GM18951 (cell line): ENCODE measurements at regions not wholly inside any gene's neighbourhood (a gene's known extent, or its start where the extent isn't known, plus 50 kb on each side); places are given as distances from the start of the nearest gene placed in this dataset.

Experiments used
- POLR2A ChIP-seq: IDR thresholded peaks from 4 replicates; pipeline ENCODE4 v1.6.1; 2011; ENCODE audit warnings: mild to moderate bottlenecking; ENCODE audit not compliant: insufficient read length, insufficient read depth; ENCODE audit errors: extremely low read depth
- in situ Hi-C: fragments of 300-500 bp; cut with MboI; formaldehyde crosslinking; loops from one replicate; pipeline ENCODE4 v1.12.0; 2022; ENCODE audit warnings: low sequenced_read_pairs, mixed read lengths, inconsistent platforms; ENCODE audit not compliant: unreplicated experiment

DNA sequence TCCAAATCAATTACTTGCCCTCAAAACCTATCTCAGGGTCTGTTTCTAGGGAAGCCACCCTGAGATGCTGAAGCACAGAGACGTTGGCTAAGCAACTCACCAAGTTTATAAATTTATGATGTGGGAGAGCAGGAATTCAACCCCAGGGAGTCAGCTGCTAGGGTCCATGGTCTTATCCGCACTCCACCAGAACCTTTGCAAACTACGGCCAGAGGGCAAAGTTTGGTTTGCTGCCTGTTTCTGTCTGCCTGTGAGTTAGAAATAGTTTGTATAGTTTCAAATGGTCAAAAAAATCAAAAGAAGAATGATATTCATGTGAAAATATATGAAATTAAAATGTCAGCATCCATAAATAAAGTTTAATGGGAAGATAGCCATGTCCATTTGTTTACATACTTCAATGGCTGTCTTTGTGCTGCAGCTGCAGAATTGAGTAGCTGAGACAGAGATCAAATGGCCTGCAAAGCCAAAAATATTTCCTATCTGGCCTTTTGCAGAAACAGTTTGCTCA lies 83.7 kb upstream of the ZFP64 start:
- in situ Hi-C loops: no loop called here
- TF ChIP-seq POLR2A: no peak

DNA sequence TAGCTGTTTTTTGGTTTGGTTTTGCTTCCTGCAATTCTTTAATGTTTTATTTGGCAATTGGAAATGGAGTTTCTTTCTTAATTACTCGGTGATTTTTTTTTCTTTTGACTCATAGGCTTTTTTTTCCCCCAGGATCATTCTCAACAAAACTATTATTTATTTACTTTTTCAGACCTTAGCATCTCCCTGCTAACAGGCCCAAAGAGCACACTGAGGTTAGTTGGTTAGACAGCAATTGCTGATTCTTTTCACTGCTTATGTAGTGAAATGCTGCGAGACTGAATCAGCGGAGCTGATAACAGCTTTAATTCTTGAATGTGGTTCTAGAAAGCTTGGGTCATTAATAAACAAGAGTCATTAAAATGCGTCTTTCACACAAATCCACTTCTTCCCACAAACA lies 79.1 kb upstream of the ZFP64 start:
- no peak for TF ChIP-seq POLR2A
- in situ Hi-C loops: no loop called here

DNA sequence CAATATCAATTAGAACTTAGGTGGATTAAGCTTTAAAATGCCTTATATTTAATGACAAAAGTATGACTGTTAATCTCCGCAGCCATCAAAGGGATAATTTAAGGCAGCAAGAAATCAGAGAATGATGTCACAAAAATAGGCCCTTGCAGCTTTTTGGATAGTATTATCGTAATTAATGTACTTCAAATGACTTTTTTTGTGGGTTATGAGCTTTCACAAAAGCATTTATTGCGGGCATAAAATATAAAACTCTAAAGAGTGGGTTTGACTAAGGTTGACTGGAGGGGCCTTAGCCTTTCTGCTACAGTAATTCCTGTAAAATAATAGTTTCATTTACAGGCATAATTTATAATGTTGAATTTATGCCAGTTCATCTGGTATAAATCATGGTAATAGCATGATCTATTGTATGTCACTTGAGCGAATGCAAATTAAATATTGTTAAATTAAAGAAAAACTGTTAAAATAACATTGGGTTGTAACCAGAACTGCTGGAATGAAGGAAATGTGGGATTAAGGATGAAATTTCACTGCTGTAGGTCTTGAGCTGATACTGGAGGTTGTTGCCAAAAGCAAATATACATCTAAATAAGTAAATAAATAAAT lies 78.5 kb upstream of the ZFP64 start:
- no peak for TF ChIP-seq POLR2A
- in situ Hi-C loops: no loop called here

DNA sequence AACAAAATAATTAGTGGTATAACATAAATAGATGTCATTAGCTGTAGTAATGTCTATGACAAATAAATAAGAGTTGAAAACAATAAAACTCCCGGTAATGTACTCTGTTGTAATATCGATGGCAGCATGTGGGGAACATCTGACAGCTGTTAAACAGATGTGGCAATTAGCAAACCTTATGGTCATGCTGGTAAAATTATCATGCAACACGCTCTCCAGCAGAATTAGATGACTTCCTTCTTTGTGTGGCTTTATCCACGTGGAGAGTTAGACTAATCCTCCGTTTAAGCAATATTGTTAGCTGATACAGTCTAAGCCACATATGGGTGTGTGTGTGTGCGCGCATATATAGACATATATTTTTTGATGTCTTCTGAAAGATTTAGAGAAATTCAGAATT lies 77.7 kb upstream of the ZFP64 start:
- TF ChIP-seq POLR2A: no peak
- in situ Hi-C loops: no loop called here

DNA sequence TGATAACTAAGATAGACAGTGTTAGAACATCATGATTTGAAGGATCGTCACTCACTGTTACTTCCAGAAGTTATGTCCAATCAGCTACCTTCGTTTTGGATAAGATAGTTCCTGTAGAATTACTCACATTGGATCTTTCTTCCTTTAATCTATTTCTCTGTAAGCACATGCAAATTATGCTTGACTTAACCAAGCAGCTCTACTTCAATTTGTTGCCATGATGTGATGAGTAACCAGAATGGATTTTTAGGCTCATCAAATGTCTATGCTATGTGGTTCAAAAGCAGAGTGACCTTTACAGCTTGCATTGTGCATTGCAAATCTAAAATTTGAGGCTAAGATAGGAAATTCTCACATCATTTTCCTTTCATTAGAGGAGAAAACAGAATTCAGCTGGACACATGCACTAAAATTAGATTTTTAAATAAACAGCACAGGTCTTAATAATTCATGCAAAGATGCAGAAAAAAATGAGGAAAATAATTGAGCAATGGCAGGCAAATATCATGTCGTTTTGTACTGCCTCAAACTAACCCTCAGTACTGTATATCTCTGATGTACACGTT lies 76.7 kb upstream of the ZFP64 start:
- TF ChIP-seq POLR2A: no peak
- in situ Hi-C loops: no loop called here

DNA sequence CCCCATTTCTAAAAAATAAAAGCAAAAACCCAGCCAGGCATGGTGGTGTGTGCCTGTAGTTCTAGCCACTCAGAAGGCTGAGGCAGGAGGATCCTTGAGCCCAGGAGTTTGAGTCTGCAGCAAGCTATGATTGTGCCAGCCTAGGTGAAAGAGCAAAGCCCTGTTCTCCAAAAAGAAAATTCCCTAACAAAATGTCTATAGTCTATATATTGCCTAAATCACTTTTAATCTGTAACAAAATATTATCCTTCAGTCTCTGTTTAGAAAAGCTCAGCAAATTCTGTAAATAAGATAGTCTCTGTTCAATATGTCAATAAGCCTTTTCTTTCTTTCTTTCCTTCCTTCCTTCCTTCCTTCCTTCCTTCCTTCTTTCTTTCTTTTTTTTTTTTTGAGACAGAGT lies 75.8 kb upstream of the ZFP64 start:
- TF ChIP-seq POLR2A: no peak
- in situ Hi-C loops: no loop called here

DNA sequence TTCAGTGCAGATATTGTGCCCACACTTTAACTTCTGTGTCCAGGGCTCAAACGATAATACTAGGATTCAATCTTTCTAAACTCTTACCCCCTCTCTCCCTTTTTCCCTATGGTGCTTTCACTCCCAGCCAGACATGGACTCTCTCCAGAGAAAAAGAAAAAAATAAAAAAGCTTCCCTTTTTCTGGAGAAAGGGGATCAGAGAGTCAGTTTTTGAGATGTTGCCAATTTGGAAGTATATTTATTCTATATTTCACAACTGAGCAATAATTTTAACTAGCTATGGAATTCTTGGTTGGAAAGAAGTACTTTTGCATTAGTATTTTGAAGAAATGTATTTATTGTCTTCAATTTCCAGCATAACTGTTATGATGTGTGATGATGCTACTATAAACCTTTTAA lies 72.2 kb upstream of the ZFP64 start:
- no peak for TF ChIP-seq POLR2A
- in situ Hi-C loops: no loop called here

DNA sequence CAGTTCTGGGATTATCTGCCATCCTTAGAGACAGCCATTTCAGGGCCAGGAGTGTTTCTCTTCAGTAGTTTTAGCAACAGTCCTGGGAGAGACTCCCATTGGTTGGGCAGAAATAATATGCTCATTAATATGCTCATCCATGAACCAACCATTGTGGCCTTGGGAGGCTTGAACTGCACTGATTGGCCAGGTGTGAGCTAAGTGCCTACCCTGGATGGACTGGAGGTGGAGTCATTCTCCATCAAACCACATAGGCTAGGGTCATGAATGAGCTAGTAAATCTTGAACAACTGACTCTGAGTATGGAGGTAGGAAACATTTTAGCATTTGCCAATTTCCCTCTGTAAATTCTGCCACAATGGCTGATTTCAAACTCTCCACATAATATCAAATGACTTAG lies 70.2 kb upstream of the ZFP64 start:
- TF ChIP-seq POLR2A: no peak
- in situ Hi-C loops: no loop called here

DNA sequence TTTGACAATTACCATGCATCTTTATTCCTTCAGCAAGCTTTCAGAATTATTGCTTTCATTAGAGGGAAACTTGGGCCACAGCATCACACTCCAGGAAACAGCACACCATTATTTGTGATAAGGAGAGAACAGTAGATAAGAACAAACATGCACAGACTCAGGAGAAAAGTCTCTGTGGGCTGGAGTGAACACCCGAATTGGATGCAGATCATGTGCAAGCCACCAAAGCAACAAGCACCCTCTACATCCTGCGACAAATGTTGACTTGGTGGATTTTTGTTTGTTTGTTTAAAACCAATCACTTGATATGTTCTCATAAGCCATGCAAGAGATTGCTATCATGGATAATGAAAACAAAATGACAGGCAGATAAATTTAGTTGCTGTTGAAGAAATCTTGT lies 67.7 kb upstream of the ZFP64 start:
- in situ Hi-C loops: no loop called here
- TF ChIP-seq POLR2A: no peak

DNA sequence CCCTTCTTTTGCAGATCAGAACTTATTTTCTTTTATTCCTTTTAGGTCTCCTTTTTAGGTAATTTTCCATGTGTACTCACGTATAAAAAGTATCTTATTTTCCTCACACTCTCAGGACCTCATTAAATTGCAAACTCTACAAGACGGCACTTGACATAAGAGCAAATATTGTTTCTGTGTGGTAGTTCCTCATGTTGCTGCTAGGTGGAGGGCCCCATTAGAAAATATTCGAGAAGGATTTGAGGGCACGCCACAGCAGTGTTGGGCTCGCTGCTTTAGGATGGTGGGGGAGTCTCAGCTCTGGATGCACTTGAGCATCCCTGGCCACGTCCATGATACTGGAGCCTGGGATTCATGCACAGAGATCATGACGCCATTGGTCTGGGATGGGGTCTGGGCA lies 64.9 kb upstream of the ZFP64 start:
- in situ Hi-C loops: no loop called here
- no peak for TF ChIP-seq POLR2A

DNA sequence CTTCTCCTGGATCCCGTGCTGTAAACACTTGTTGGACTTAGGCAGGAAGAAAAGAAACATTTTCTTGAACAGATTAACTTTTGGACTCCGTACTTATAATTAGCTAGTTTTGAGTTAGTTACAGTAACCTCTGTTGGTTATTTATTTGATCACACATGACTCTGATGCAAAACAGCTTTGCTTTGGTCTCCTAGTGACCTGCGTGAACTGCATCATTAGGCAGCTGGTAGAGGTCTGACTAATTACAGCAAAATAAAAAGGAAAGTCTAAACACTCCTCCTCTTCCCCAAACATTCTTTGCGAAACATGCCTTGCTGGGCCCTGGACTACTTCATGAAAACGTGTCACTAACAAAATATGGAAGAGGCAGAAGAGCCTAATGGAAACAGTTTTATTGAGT lies 61.1 kb upstream of the ZFP64 start:
- TF ChIP-seq POLR2A: no peak
- in situ Hi-C loops: no loop called here

DNA sequence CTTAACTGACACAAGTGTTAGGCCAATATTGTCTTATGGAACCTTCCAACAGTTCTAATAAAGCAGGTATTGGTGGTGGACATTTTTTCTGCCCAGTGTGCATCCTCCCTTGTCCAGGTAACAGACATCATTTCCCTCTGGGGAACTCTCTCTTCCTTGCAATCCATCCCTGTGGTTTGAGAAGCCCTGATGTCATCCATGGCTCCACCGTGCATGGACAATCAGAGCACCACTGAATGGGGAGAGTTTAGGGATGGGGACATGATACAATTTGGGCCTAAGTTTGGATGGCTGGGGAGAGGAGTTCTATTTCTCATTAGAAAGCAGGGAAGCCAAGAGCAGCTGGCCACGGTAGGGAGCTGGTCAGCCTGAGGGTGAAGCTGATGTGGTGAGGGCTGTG lies 60.2 kb upstream of the ZFP64 start:
- in situ Hi-C loops: no loop called here
- TF ChIP-seq POLR2A: no peak

DNA sequence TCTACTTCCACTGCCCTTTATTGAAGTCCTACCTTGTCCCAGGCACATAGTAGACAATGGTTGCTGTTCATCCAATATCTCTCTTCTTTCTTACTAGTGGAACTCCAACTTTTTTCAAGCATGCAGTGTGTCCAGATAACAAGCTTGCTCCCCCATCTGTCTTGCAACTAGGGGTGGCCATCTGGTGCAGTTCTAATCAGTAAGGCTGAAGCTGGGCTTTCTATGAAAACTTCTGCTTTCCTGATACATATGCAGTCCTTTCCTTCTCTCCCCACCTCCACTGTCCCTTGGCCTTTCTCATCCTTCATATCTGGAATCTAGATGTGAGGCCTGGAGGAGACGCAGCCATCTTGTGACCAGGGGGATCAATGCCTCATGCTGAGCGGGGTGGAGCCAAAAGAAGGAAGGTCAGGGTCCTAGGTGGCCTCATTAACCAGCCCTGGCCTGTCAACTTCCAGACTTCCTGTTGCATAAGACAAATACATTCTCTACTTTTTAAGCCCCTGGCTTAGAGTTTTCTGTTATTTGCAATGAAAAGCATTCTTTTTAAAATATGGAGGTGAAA lies 59.6 kb upstream of the ZFP64 start:
- in situ Hi-C loops: no loop called here
- no peak for TF ChIP-seq POLR2A

DNA sequence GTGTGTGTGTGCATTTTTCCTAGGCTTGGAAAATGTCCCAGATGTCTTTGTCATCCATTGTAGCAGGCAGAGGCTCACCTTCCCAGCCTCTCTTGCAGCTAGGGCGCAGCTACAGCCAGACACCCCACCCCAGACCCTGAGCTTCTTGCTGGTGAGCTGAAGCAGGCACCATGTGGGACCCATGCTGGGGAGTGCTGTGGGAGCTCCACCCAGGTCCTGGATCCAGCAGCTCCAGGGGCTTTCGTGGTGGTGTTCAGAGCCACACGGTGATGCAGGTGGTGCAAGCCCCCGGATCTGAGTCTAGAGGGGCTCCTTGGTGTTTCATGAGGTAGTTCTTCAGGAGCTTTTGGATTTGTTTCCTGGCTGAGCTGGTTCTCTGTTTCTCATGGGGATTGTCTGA lies 56.0 kb upstream of the ZFP64 start:
- TF ChIP-seq POLR2A: no peak
- in situ Hi-C loops: no loop called here
